Fibroblast of lung (primary cell): ENCODE measurements at regions not wholly inside any gene's neighbourhood (a gene's known extent, or its start where the extent isn't known, plus 50 kb on each side); places are given as distances from the start of the nearest gene placed in this dataset.

ENCODE experiments used
- DNase-seq, 2 donors: peaks; one replicate each; pipeline versions ENCODE4 v3.0.0 to v3.0.0-alpha.2; 2010; ENCODE audit warnings: low read depth in 2 of 2
- H2AFZ ChIP-seq: 2 replicates; pipeline ENCODE4 v1.5.1; 2012; ENCODE audit warnings: low read length, control low read depth, inconsistent platforms
- H3K27ac ChIP-seq: 2 replicates; pipeline ENCODE4 v1.5.1; 2011; ENCODE audit warnings: low read length, control low read depth; ENCODE audit not compliant: insufficient read depth
- H3K27me3 ChIP-seq: 2 replicates; pipeline ENCODE4 v1.5.1; 2011; ENCODE audit warnings: mild to moderate bottlenecking, low read length; ENCODE audit not compliant: control insufficient read depth, insufficient read depth
- H3K36me3 ChIP-seq: 2 replicates; pipeline ENCODE4 v1.5.1; 2011; ENCODE audit warnings: low read length; ENCODE audit not compliant: control insufficient read depth, insufficient read depth
- H3K4me1 ChIP-seq: 2 replicates; pipeline ENCODE4 v1.5.1; 2011; ENCODE audit warnings: low read length; ENCODE audit not compliant: control insufficient read depth, insufficient read depth; ENCODE audit errors: extremely low read depth
- H3K4me2 ChIP-seq: 2 replicates; pipeline ENCODE4 v1.5.1; 2011; ENCODE audit warnings: low read length, control low read depth; ENCODE audit not compliant: insufficient read depth; ENCODE audit errors: extremely low read depth
- H3K4me3 ChIP-seq, 4 experiments: fragments of 200-600 bp in 1 of 4; sonication (generic) in 1 of 4; replicated peaks in 1 of 4; 2 replicates each; pipeline ENCODE4 v1.5.1; 2011 to 2016; ENCODE audit warnings: low read length in 4 of 4, low read depth in 3 of 4, mild to moderate bottlenecking in 3 of 4, control low read depth in 2 of 4, inconsistent platforms in 1 of 4, mixed read lengths in 1 of 4; ENCODE audit not compliant: insufficient read depth in 1 of 4; ENCODE audit errors: control extremely low read depth in 1 of 4
- H3K79me2 ChIP-seq: 2 replicates; pipeline ENCODE4 v1.5.1; 2012; ENCODE audit warnings: mild to moderate bottlenecking, low read length, inconsistent platforms; ENCODE audit not compliant: control insufficient read depth, insufficient read depth
- H3K9ac ChIP-seq: 2 replicates; pipeline ENCODE4 v1.5.1; 2011; ENCODE audit warnings: mild to moderate bottlenecking, low read length, control low read depth; ENCODE audit not compliant: insufficient read depth
- H3K9me3 ChIP-seq: 2 replicates; pipeline ENCODE4 v1.5.1; 2012; ENCODE audit warnings: low read depth, low read length; ENCODE audit not compliant: control insufficient read depth, insufficient read depth
- H4K20me1 ChIP-seq: 2 replicates; pipeline ENCODE4 v1.5.1; 2011; ENCODE audit warnings: low read length; ENCODE audit not compliant: control insufficient read depth, insufficient read depth; ENCODE audit errors: extremely low read depth
- EZH2 ChIP-seq: IDR thresholded peaks from 2 replicates; pipeline ENCODE4 v1.5.1; 2012; ENCODE audit warnings: low read length, control low read depth, mild to moderate bottlenecking; ENCODE audit errors: missing control alignments
- TF ChIP-seq, protein P1 (sequence below), 2 donors: IDR thresholded peaks in 1 of 2; conservative IDR thresholded peaks in 1 of 2; 1 replicate in 1 of 2; 2 replicates in 1 of 2; pipeline ENCODE4 v1.5.1; 2011 to 2012; ENCODE audit warnings: low read length in 2 of 2, control low read depth in 1 of 2, inconsistent platforms in 1 of 2, low read depth in 1 of 2, mild to moderate bottlenecking in 1 of 2

DNA sequence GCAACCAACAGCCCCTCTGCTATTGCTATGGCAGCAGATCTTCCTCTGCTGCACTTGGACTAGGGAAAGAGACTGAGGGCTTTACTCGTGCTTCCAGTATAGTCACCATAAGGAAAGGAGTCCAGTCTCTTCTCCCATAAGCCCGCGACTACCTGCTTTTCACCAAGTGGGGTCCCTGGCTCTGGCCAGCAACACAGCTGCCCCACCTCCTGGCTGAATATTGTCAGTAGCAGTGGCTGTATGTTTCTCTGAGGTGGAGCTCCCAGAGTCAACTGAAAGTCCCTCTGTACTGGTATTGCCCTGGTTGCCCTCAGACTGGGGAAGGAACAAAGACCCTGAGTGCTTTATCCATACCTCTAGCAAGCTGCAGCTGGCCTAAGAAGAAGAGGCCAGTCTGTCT, 719.6 kb downstream of the SQOR start:
- Histone ChIP-seq H3K36me3 (no peaks in the 10 kb centered on the region), H3K9ac (no peak overlapping the region), H2AFZ (no peak overlapping the region), H3K9me3 (no peaks in the 10 kb centered on the region), H3K4me1 (no peaks in the 10 kb centered on the region), H3K79me2 (no peaks in the 10 kb centered on the region), H3K27ac (no peak overlapping the region), H4K20me1 (no peaks in the 10 kb centered on the region), H3K27me3 (no peaks in the 10 kb centered on the region), H3K4me2 (no peak overlapping the region), H3K4me3 (no peak overlapping the region)
- no peak for DNase-seq
- TF ChIP-seq EZH2, result no peak
- TF ChIP-seq, protein P1, sequence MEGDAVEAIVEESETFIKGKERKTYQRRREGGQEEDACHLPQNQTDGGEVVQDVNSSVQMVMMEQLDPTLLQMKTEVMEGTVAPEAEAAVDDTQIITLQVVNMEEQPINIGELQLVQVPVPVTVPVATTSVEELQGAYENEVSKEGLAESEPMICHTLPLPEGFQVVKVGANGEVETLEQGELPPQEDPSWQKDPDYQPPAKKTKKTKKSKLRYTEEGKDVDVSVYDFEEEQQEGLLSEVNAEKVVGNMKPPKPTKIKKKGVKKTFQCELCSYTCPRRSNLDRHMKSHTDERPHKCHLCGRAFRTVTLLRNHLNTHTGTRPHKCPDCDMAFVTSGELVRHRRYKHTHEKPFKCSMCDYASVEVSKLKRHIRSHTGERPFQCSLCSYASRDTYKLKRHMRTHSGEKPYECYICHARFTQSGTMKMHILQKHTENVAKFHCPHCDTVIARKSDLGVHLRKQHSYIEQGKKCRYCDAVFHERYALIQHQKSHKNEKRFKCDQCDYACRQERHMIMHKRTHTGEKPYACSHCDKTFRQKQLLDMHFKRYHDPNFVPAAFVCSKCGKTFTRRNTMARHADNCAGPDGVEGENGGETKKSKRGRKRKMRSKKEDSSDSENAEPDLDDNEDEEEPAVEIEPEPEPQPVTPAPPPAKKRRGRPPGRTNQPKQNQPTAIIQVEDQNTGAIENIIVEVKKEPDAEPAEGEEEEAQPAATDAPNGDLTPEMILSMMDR (conservative IDR thresholded peaks at IDR 0.05 in 1 of 2, IDR thresholded peaks at IDR 0.05 in 1 of 2; ENCODE audit: low read depth in 1 of 2, low read length in 2 of 2), result no peak

DNA sequence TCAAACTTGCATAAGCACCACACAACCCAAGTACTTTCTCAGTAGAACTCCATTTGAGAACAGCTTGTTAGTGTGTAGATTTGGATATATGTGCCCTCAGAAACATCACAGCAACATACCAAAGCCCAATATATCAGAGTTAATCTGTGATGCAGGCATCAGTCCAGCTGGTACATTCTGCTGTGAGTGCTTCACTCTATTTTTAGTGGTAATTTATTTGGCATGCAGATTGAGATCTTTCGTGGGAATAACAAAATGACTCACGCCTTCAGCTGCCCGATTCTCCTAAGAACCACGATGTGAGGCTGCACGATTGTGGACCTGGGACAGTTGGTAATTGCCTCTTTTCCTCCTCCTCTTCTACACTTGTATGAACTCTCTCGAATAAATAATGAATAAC, 730.7 kb downstream of the SQOR start:
- Histone ChIP-seq H3K4me1 (no peaks in the 10 kb centered on the region), H3K4me2 (no peak overlapping the region), H3K79me2 (no peaks in the 10 kb centered on the region), H4K20me1 (no peaks in the 10 kb centered on the region), H3K27ac (no peak overlapping the region), H3K9ac (no peak overlapping the region), H3K36me3 (no peaks in the 10 kb centered on the region), H3K4me3 (no peak overlapping the region), H3K9me3 (no peaks in the 10 kb centered on the region), H3K27me3 (no peaks in the 10 kb centered on the region), H2AFZ (no peak overlapping the region)
- DNase-seq, result peak; percentile 6 to 73
- TF ChIP-seq, protein P1 (conservative IDR thresholded peaks at IDR 0.05 in 1 of 2, IDR thresholded peaks at IDR 0.05 in 1 of 2; ENCODE audit: low read depth in 1 of 2, low read length in 2 of 2), result no peak
- no peak for TF ChIP-seq EZH2

DNA sequence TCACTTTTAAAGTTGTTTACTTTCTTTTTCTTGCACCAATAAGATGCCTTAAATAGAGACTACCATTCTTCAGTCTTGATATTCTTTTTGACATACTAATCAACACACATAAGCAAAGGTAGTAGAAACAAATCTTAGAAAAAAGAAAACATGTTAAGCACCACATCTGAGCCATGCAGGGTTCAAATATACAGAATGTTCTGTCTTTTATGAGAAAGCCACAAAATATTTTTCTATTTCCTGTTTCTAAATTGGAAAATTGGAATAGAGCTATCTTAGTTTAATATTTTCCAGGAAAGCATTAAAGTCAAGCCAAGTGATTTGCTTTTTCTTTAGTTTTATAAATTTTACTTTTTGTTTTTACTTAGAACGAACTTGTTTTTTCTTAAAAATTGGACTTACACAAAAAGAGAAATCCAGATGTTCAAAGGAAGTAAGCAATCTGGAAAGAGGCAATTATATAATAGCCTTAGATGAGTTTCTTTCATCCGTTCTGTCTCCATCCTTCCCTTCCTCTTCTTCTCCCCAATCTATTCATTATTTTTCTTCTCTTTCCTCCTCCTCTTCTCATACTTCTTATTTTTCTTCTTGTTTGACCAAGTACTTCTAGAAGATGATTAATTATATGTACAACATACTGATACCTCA, 731.7 kb downstream of the SQOR start:
- no peak overlapping the region for H3K9ac ChIP-seq
- H3K27me3 ChIP-seq, result no peaks in the 10 kb centered on the region
- DNase-seq, result no peak
- H3K27ac ChIP-seq, result no peak overlapping the region
- H3K4me2 ChIP-seq, result no peak overlapping the region
- no peaks in the 10 kb centered on the region for H3K4me1 ChIP-seq
- TF ChIP-seq EZH2, result no peak
- TF ChIP-seq, protein P1 (conservative IDR thresholded peaks at IDR 0.05 in 1 of 2, IDR thresholded peaks at IDR 0.05 in 1 of 2; ENCODE audit: low read depth in 1 of 2, low read length in 2 of 2), result no peak
- no peaks in the 10 kb centered on the region for H3K9me3 ChIP-seq
- no peaks in the 10 kb centered on the region for H4K20me1 ChIP-seq
- no peak overlapping the region for H3K4me3 ChIP-seq
- H3K79me2 ChIP-seq, result no peaks in the 10 kb centered on the region
- no peak overlapping the region for H2AFZ ChIP-seq
- H3K36me3 ChIP-seq, result no peaks in the 10 kb centered on the region
